Activated CD8-positive, alpha-beta memory T cell treated with anti-CD3 and anti-CD28 coated beads for 36 hours (primary cell): ENCODE measurements at regions not wholly inside any gene's neighbourhood (a gene's known extent, or its start where the extent isn't known, plus 50 kb on each side); places are given as distances from the start of the nearest gene placed in this dataset.

ENCODE experiments used
- CTCF ChIA-PET: fragments of 350-600 bp; sonication (Branson Sonifier 250); formaldehyde crosslinking; loops from one replicate; lab custom pipeline; 2021; ENCODE audit warnings: antibody characterized with exemption; lab: Charles Lee
- POLR2A ChIA-PET: fragments of 350-600 bp; sonication (Branson Sonifier 250); formaldehyde crosslinking; loops from one replicate; lab custom pipeline; 2021; ENCODE audit warnings: antibody characterized with exemption; lab: Charles Lee

DNA sequence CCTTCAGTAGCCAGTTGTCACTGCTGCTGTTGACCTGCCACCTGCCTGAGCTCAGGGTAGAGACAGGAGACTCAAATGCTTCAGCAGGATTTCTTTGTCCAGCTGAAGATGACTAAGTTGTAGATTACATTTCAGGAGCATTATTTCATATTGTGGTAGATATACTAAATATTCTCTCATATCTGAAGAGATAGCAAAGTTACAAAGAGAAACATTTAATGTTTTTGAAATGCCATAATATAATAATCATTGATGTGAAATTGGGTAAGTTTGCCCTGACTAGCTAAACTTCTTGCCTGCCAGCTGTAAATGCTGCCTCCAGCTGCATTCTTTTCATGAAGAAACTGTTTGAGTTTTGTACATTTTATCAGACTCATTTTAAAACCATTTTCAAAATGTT lies 247.6 kb upstream of the CNKSR2 start:
- POLR2A ChIA-PET: no interaction called here
- CTCF ChIA-PET: no interaction called here

DNA sequence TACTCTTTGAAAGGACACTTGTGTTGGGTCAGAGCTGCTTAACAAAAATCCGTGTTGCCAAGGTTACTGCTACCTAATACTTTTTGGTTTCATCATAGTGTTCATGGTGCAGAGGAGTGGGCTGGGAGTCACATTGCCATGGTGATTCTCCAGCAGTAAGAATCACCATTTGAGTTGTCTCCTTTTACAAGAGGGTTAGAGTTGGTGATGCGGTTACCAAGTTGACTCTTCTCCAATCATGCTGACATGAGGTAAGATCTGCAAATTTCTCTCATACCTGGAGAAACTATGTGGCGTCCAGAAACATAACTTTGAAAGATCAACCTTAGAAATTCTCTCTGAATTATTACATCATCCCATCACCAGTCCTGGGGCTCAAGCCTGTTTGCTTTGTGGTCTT lies 242.9 kb upstream of the CNKSR2 start:
- ChIA-PET POLR2A (no interaction called here), CTCF (no interaction called here)

DNA sequence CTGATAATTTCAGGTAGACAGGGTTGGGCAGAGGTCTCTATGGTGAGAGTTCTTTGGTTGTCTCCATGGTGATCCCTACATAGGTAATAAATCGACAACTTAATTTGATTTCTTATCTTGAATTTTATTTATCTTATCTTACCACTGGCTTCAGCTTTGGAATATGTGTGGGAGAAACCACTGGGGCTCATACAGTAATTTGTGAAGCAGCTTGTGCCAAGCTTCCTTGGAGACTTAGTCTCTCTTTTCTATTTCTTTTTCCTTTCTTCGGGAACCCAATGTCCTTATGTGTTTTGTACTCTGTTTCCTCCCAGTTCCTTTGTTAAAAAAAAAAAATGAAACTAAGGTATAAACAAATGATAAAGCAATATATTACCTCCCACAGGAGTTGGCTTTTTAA lies 242.4 kb upstream of the CNKSR2 start:
- ChIA-PET CTCF (no interaction called here), POLR2A (no interaction called here)

DNA sequence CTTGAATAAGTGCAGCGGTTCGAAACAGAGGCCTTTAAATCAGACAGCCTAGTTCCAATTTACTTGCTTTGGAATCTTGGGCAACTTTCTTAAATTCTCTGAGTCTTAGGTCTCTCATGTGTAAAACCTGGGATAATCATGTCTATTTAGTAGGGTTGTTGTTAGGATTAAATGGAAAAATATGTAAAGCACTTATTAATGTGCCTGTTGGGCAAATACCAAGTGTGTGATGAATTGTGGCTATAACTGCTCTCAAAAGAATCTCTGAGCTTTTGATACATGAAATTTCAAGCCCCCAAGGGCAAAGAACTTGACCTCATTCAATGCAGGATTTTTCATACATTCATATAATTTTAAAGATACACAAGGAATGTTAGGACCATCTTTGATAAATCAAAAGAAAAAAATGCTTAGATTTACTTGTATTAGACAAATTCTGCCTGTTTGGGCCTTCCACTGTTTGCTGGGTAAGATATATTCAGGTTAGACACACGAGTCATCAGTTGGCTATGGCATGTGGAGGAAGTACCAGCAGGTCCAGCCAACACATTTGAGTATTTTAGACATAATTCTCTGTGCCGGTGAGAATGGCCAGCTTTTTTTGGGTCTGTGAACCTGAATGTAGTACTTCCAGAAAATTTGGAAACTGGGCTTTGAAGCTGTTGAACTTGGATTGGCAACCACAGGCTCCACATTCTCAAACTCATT lies 241.4 kb upstream of the CNKSR2 start:
- CTCF ChIA-PET: interaction anchor here (0.6 kb wide), 1 partner anchor 255 kb away, joined by 4 read pairs; no protein-coding TSS in a partner anchor
- POLR2A ChIA-PET: no interaction called here

DNA sequence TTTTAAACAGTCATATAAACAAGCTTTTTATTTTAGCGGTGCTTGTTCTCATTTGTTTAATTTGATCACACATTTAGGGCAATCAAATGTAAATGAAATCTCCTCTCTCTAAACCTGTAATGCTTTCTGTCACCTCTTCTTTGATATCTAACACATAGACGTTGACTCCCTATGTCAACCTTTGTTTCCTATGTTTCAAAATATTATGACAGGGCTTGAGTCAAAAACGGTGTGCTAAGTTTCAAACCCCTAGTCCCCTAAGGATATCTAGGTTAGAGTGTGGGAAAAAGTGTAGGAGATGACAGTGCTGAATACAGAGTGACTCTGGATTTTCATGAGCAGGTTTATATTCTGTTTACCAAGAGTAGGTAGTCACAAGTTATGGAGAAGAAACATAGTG lies 224.0 kb upstream of the CNKSR2 start:
- ChIA-PET CTCF (no interaction called here), POLR2A (no interaction called here)

DNA sequence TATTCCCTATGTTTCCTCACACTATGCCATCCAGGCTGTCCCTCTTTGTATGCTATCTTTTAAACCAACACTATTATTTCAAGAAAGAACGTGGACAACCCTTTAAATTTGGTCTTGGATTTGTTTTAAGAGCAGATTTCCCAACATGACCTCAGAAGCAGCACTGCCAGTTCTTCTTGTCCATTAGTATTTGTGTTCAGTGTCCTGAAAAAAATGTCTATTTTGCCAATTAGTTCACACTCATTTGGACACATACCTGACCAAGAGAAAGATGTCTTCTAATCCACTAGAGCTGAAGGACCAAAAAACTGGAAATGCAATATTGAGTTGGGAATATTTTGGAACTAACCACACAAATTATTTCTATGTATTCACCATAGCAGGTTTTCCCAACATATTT lies 223.2 kb upstream of the CNKSR2 start:
- ChIA-PET POLR2A (no interaction called here), CTCF (no interaction called here)

DNA sequence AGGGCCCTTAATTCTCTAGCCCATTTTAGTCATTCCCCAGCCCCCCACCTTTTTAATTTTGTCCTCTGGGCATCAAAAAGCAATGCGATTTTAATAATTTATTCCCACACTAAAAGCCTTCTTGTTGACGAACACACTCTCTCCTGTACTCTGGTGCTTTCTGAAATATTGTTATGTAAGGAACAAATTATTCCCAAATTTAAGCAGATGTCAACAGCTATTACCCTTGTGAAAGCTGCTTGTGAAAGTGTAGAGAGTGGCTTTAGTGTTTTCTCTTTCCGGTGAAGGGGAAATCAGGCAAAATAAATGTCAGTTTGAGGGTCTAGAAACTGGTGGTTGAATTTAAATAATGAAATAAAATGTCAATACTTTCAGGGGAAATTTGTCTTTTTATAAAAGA lies 221.2 kb upstream of the CNKSR2 start:
- ChIA-PET CTCF (no interaction called here), POLR2A (no interaction called here)

DNA sequence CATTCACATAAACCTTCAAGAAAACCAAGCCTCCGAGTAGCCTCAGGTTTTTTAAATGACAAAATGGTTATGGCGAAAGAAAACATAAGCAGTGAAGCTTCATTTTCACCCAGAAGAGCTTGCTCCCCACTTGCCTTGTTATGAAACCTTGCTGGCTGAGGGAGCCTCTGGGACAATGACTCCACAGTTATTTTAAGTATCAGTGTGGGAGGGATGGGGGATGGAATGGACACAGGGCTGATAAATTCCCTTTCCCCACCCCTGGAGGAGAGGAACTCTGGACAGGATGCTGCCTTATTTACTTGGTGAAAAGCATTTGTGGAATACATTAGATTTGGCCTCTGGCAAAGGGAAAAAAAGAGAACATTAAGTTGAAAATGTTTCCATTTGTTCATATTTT lies 220.7 kb upstream of the CNKSR2 start:
- ChIA-PET POLR2A (no interaction called here), CTCF (no interaction called here)

DNA sequence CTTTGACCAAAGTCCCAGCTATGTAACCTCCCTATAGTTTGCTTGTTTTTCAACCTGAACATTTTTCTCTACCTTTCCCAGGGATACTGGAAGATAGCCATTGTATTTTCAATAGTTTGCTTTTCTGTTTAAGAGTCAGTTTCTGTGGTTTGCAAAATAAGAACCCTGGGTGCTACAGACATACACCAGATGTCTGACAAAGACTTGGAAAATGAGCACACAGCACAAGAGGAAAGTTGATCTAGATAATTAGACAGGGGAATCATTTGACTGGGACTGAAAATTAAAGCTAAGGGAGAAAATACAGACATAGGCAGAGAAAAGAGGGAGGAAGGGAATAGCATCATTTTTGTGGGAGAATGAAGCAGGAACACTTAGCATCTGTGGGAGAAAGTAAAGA lies 218.3 kb upstream of the CNKSR2 start:
- ChIA-PET CTCF (no interaction called here), POLR2A (no interaction called here)

DNA sequence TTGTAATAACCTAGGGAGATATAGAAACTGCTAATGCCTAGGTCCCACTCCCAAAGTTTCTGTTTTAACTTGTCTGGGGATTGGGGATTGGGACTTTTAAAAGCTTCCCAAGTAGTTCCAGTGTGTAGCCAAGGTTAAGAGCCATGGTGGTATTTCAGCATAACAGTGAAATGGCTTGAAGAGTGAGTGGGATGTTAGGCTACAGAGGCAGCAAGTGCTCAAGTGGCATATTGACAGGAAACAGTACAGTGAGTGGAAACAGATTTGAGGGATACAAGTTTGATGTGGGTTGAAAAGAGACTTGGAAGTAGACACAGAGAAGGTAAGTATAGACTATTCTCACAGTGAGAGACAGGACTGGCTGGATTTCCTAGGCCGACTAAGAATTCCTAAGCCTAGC lies 217.6 kb upstream of the CNKSR2 start:
- ChIA-PET CTCF (no interaction called here), POLR2A (no interaction called here)

DNA sequence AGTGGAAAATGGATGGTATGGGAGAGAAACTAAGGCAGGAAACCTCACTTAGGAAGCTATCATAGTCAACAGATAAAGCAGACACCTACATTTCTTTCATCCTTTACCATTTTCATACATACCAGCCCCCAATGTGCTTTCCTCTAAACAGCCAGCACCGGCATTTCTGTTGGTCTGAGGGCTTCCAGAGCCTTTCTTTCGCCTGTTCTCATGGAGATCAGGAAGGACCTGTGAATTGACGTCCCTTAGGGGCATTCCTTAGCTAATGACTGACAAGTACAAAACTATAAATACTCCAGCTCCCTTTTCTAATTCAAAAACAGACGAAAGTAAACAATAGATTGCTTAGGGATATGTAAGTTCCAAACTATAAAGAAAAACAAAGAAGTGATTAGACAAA lies 215.5 kb upstream of the CNKSR2 start:
- ChIA-PET POLR2A (no interaction called here), CTCF (no interaction called here)

DNA sequence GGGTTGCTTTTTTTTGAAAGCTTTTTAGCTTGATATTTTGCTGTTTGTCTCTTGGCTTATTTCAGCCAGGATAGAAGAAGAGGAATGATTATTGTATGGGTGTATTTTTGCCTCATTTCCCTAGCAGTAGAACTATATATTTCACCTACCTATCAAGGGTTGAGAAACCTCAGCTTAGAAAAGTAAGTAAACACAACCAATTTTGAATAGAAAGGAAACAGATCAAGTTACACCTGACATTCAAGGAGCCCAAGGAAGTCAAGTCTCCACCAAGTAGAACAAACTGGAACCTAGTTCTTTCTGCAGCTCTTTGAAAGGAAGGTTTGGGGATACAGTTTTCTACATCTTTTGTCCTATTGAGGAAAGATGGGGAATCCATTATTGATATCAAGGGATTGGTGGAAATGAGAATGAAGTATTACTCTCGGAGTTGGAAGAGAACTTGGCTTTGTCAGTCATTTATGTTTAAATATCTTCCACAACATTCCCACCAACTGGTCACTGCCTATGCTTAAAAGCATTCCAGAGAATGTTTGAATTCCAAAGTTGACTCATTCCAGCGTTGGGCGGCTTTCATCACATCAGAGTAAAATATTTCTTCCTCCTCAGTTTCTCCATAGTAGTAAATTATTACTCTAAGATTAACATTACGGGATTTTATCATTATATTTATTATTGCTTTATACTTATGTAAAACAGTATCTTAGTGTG lies 207.8 kb upstream of the CNKSR2 start:
- CTCF ChIA-PET: no interaction called here

DNA sequence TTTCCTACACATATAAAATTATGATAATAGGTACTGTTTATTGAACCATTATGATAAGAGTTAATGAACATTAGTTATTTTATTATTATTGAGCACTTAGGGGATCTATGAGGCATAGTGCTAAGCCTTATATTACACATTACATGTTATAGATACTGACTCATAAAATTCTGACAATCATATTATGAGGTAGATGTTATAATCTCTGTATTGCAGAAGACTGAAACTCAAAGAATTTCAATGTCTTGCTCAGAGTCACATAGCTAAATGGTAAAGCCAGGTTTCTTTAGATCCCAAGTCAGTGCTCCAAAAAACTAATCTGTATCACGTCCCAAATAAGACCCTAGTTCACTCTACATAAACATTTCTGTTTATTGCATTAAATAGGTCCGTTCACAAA lies 207.2 kb upstream of the CNKSR2 start:
- POLR2A ChIA-PET: no interaction called here

More for the DNA sequence above, 207.8 kb upstream of the CNKSR2 start:
- POLR2A ChIA-PET: no interaction called here

DNA sequence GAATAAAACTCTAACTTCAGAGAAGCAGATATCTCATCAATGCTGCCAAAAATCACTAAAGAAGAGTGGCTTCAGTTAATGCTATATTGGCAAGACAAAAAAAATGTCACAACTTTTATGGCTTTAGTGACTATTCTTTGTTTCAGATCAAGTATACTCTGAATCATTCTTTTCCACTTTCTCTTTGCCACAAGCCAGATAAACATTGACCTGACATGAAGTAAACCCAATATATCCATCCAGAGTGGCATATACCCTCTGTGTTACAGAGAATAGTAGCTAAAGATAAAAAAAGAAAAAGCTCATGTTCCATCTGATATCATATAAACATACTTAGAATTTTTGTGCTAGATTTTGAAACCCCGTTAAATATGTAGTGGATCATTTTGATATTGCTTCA lies 206.7 kb upstream of the CNKSR2 start:
- CTCF ChIA-PET: no interaction called here
- POLR2A ChIA-PET: no interaction called here

More for the DNA sequence above, 207.2 kb upstream of the CNKSR2 start:
- CTCF ChIA-PET: no interaction called here

DNA sequence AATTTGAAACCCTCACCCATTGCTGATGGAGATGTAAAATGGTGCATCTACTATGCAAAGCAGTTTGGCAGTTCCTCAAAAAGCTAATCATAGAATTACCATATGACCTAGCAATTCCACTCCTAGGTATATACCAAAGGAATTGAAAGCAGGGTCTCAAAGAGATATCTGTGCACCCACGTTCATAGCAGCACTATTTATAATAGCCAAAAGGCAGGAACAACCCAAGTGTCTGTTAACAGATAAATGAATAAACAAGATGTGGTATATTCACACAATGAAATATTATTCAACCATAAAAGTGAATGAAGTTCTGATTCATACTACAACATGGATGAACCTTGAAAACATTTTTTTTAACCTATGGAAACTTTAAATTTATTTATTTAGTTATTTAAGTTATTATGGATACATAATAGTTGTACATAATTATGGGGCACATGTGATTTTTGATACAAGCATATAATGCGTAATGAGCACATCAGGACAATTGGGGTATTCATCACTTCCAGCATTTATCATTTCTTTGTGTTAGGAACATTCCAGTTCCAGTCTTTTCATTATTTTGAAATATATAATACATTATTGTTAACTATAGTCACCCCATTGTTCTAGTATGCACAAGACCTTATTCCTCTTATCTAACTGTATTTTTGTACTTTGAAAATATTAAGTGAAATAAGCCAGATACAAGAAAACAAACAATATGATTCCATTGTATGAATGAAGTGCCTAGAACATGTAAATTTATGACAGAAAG lies 205.6 kb upstream of the CNKSR2 start:
- POLR2A ChIA-PET: no interaction called here
- CTCF ChIA-PET: no interaction called here

DNA sequence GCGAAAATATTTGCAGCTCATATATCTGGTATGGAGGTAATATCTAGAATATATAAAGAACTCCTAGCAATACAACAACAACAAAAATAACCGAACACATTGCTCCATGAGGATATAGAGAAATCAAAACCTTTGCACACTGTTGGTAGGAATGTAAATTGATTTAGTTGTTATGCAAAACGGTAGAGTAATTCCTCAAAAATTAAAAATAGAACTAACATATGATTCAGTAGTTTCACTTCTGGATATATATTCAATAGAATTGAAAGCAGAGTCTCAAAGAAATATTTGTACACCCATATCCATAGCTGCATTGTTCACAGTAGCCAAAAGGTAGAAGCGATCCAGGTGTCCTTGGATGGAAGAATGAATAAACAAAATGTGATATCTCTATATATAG lies 203.0 kb upstream of the CNKSR2 start:
- CTCF ChIA-PET: no interaction called here
- POLR2A ChIA-PET: no interaction called here

DNA sequence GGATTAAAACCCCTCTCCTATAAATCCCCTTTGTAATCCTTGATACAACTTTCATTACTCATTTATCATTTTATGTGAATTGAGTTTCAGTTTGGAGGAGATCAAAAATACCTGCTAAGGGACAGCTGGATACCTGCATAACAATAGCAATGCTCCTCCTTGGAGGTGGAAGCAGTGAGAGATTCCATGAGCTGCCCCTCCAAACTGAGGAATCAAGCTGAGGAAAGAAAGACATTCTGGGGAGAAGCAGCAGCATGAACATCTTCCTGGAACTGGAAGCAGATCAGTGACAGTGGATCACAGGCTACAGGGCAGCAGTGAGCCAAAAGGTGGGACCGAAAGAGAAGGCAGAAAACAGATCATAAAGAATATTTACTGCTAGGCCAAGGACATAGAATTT lies 199.8 kb upstream of the CNKSR2 start:
- ChIA-PET CTCF (no interaction called here), POLR2A (no interaction called here)

DNA sequence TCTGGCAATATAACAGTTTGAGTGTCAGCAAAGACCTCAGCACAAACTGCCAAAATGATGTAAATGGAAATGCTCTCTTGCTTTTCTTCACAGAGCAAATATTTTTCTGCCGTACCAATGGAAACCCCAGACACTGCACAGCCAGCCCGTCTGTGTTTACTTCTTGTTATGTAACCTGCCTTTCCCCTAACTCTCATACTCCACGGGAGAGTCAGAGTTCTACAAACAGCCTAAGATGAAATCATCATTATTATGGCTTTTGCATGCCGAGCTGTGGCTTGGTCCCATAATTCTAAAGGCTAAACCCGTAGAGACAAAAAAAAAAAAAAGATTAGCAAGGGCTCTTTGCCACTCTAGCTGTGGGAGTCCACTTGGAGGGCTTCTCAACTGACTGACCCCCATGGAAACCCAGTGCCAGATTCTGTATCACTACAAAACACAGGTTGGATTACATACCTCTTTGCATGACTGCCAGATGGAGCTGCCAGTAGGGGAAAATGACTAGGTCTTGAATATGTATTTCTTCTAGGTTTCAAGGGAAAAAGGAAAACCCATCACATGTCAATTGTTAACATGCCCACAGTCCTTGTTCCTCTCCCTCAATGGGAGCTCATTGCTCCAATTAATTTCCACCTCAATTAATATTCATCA lies 197.2 kb upstream of the CNKSR2 start:
- POLR2A ChIA-PET: no interaction called here

DNA sequence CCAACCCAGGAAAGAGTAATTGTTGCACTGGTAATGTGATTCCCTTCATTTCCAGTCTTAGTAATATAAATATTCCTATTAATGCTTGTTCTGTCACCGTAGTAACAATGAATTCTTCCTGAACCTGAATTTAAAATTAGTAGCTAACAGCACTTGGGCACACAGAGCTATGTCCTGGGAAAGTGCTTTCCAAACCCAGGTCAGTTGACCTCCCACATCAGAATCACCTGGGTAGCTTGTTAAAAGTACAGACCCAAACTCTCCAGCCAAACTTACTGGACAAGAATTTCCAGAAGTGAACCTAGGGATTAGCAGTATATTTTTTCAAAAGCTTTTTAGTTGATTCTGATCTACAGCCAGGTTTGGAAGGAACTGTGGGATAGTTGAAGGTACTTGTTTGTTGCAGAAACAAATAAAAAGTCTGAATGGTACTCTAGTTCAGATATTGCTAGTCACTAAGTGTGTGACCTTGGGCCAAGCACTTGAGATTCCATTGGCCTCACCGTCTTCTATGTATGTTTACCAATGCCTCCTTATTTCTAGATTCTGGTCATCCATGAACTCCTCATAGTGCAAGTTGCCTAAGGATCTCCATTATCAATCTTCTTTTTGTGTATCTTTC lies 192.9 kb upstream of the CNKSR2 start:
- CTCF ChIA-PET: no interaction called here

More for the DNA sequence above, 197.2 kb upstream of the CNKSR2 start:
- CTCF ChIA-PET: no interaction called here

DNA sequence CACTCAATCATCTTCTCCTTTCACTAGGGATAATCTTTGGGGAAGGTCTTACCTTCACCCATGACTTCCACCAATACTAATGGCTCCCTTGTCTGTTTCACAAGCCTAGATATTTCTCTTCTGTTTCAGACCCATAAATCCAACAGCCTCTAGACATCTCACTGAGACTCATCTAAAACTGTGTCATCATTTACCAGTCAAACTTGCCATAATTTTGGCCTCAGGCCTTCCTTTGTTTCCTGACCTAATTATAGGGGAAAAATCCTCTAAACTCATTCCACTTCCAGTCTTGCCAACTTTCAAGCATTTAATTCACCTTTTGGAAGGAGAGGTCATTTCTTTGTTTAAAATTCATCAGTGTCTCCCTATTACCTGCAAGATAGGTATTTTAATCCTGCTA lies 181.0 kb upstream of the CNKSR2 start:
- CTCF ChIA-PET: no interaction called here
- POLR2A ChIA-PET: no interaction called here

More for the DNA sequence above, 192.9 kb upstream of the CNKSR2 start:
- POLR2A ChIA-PET: no interaction called here
